ENCODE measurements at regions not wholly inside any gene's neighbourhood (a gene's known extent, or its start where the extent isn't known, plus 50 kb on each side); places are given as distances from the start of the nearest gene placed in this dataset.
"Not testable (repeated sequence)": the region's sequence is repeated elsewhere in the genome, so short reads cannot be mapped to it uniquely, and the experiment has no call there.

DNA sequence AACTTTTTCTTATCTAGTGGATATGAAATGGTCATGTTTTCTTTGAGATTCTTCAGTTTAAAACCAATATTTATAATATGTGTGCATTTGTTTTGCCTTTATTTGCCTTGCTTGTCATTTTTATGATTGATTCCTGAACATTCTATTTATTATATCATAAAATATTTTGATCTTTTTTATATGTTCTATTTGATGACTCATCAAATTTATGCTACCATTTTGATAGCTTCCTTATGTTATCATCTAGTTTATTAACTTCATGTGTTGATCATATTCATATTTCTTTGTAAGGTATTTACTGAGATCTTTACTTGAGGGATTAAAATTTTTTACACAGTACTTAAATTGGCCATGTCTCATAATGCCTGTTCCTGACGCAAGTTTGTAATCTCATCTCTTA, 1650.0 kb downstream of the AMY1C start:
- Histone ChIP-seq H3K4me3 (no peak overlapping the region), H3K27ac (no peak overlapping the region)

- no peak overlapping the region for H3K4me3 ChIP-seq
These were observed 1640.2 kb upstream of the PRMT6 start for GRCh38 chr1:105416261-105416660.

DNA sequence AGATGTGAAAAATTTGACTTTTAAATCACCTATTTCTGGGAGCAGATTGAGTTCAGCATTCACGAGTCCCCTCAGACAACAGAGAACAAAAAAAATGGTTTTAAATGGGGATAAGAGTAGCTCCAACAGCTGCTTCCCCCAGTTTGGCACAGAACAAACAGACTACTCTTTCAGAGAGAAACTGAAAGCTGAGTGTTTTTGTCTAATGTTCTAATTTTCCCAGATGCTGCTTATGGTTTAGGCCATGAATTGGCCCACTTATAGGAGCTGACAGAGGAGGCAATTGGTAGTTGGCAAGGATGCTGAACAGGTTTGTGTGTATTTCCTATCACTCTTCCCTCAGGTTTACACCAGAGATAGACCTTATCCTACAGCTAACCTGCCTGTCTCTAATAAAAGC, 1637.4 kb upstream of the PRMT6 start:
- Histone ChIP-seq H3K4me3 (no peak overlapping the region), H3K27ac (no peak overlapping the region)

More at GRCh38 chr1:105416261-105416660, 1640.2 kb upstream of the PRMT6 start:
- no peak overlapping the region for H3K27ac ChIP-seq

- Histone ChIP-seq H3K4me3 (no peak overlapping the region), H3K27ac (no peak overlapping the region)
These were observed 1628.9 kb upstream of the PRMT6 start for GRCh38 chr1:105427543-105427942.

GRCh38 chr1:105436589-105437259, 1619.8 kb upstream of the PRMT6 start:
- Histone ChIP-seq H3K4me3 (no peak overlapping the region), H3K27ac (no peak overlapping the region)

DNA sequence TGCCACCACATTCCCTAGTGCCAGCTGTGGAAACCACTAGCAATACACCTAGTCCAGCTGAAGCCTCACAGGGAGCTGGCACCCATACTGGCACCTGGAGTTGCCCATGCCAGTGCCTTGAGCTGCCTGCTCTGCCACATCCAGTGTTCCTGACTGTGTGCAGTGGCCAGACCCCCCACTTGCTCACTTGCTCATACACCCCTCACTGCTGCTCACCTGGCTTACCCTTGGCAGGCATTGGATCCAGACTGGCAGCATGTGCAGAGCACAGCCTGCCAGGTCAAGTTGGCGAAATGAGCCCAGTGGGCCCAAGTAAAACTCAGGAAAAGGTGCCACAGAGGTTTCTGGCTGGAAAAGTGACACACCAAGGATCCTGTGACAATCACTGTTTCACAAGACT, 1618.6 kb upstream of the PRMT6 start:
- Histone ChIP-seq H3K27ac (no peak overlapping the region), H3K4me3 (no peak overlapping the region)

GRCh38 chr1:105442901-105443300, 1613.6 kb upstream of the PRMT6 start:
- no peak overlapping the region for H3K4me3 ChIP-seq
- H3K27ac ChIP-seq = no peak overlapping the region

DNA sequence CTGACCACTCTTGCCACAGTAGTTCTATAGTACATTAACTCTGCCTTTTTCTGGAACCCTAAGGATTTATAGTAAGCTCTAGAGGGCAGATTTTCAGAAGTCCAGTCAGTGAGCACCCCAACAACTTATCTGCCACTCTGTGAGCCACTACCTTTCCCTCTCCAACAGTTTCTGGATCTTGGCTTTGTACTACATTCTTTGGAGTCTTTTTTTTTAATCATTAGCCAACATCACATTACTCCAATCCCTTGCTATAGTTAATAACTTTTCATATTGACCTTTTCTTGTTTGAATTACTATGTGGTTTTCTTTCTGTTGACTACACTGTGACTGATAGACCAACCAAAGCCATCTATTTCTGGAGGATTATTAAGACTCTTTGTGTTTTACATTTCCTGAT, 1596.7 kb upstream of the PRMT6 start:
- H3K27ac ChIP-seq = no peak overlapping the region
- H3K4me3 ChIP-seq = no peak overlapping the region

- no peak overlapping the region for H3K27ac ChIP-seq
- H3K4me3 ChIP-seq = no peak overlapping the region
These were observed 1594.2 kb upstream of the PRMT6 start for GRCh38 chr1:105462308-105462707.

GRCh38 chr1:105467549-105467948, 1588.9 kb upstream of the PRMT6 start:
- H3K4me3 ChIP-seq = no peak overlapping the region
- no peak overlapping the region for H3K27ac ChIP-seq

- not testable (repeated sequence) for H3K4me3 ChIP-seq
These were observed 1585.9 kb upstream of the PRMT6 start for GRCh38 chr1:105470541-105470940.

GRCh38 chr1:105483436-105483835, 1573.0 kb upstream of the PRMT6 start:
- H3K27ac ChIP-seq = no peak overlapping the region
- no peak overlapping the region for H3K4me3 ChIP-seq

More at GRCh38 chr1:105470541-105470940, 1585.9 kb upstream of the PRMT6 start:
- not testable (repeated sequence) for H3K27ac ChIP-seq

GRCh38 chr1:105485207-105485606, 1571.3 kb upstream of the PRMT6 start:
- Histone ChIP-seq H3K27ac (no peak overlapping the region), H3K4me3 (no peak overlapping the region)

GRCh38 chr1:105492921-105493320, 1563.6 kb upstream of the PRMT6 start:
- Histone ChIP-seq H3K27ac (no peak overlapping the region), H3K4me3 (no peak overlapping the region)

DNA sequence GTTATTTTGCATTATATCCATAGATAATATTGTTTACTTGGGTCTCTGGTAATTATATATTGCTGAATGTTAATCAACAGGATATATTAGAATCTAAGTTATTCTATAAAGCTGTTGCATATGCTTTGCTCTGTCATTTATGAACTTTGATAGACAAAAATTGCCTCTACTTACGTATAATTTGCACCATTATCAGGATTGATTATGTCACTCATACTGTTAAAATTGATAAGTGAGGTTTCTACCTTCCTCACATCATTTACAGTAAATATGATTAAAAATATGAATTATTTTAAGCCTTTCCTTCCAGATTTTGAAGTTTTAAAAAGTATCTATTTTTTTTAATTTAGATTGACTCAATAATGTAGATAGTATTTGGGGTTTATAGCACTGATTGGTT, 1540.4 kb upstream of the PRMT6 start:
- no peak overlapping the region for H3K27ac ChIP-seq
- H3K4me3 ChIP-seq = no peak overlapping the region

- no peak overlapping the region for H3K4me3 ChIP-seq
- H3K27ac ChIP-seq = no peak overlapping the region
These were observed 1522.5 kb upstream of the PRMT6 start for GRCh38 chr1:105533996-105534395.

DNA sequence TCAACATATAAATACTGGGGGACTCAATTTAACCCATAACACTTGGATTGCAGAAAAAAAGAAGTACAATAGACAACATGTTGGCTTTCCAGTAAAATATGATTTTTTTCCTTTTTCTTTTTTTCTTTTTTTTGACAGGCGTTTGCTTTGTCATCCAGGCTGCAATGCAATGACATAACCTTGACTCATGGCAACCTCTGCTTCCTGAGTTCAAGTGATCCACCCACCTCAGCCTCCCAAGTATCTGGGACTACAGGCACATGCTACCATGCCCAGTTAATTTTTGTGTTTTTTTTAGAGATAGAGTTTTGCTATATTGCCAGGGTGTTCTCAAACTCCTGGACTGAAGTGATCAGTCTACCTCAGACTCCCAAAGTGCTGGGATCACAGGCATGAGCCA, 1512.0 kb upstream of the PRMT6 start:
- Histone ChIP-seq H3K4me3 (no peak overlapping the region), H3K27ac (no peak overlapping the region)

DNA sequence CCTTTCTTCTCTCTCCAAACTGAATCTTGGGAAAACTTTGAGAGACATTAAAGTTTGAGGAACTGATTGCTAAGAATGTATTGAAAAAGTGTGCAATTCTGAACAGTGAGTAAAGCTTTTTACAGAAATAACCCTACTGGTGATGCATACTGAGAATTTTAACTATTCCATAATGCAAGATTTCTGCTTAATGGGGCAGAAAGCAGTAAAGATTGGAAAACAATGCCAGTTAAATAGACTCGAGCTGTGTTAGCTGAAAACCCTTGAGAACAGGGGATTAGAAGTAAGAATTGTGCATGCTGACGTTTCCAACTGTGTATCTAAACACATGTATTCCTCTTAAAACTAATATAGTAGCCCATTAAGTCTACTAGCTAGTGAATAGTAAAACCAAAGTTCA, 1500.2 kb upstream of the PRMT6 start:
- Histone ChIP-seq H3K4me3 (no peak overlapping the region), H3K27ac (no peak overlapping the region)

- no peak overlapping the region for H3K4me3 ChIP-seq
- H3K27ac ChIP-seq = no peak overlapping the region
These were observed 1498.5 kb upstream of the PRMT6 start for GRCh38 chr1:105558023-105558422.

- H3K27ac ChIP-seq = no peak overlapping the region
- H3K4me3 ChIP-seq = no peak overlapping the region
These were observed 1491.5 kb upstream of the PRMT6 start for GRCh38 chr1:105565006-105565405.

GRCh38 chr1:105585791-105586190, 1470.7 kb upstream of the PRMT6 start:
- Histone ChIP-seq H3K4me3 (no peak overlapping the region), H3K27ac (no peak overlapping the region)

GRCh38 chr1:105591681-105592080, 1464.8 kb upstream of the PRMT6 start:
- no peak overlapping the region for H3K27ac ChIP-seq
- H3K4me3 ChIP-seq = no peak overlapping the region

Data from skin epidermis (tissue), 12 donors.